Activated naive CD4-positive, alpha-beta T cell treated with anti-CD3 and anti-CD28 coated beads for 36 hours (primary cell): ENCODE measurements at regions not wholly inside any gene's neighbourhood (a gene's known extent, or its start where the extent isn't known, plus 50 kb on each side); places are given as distances from the start of the nearest gene placed in this dataset.
"Not testable (repeated sequence)": the region's sequence is repeated elsewhere in the genome, so short reads cannot be mapped to it uniquely, and the experiment has no call there.

Experiments used
- CTCF ChIA-PET: fragments of 350-600 bp; sonication (Branson Sonifier 250); formaldehyde crosslinking; loops from one replicate; lab custom pipeline; 2021; ENCODE audit warnings: antibody characterized with exemption; lab: Charles Lee
- DNase-seq: peaks from one replicate; pipeline ENCODE4 v3.0.0-alpha.2; 2020
- H3K27ac Mint-ChIP-seq: one replicate; pipeline ENCODE4 v1.8.0; 2021; ENCODE audit warnings: mild to moderate bottlenecking, mixed read lengths
- H3K27me3 Mint-ChIP-seq: one replicate; pipeline ENCODE4 v1.8.0; 2021; ENCODE audit warnings: low read depth, mixed read lengths
- H3K36me3 Mint-ChIP-seq: one replicate; pipeline ENCODE4 v1.8.0; 2021; ENCODE audit warnings: low read depth, mixed read lengths
- H3K4me1 Mint-ChIP-seq: one replicate; pipeline ENCODE4 v1.8.0; 2021; ENCODE audit warnings: low read depth, mixed read lengths
- H3K4me3 Mint-ChIP-seq: one replicate; pipeline ENCODE4 v1.8.0; 2021; ENCODE audit warnings: mild to moderate bottlenecking, moderate library complexity, mixed read lengths
- H3K9me3 Mint-ChIP-seq: one replicate; pipeline ENCODE4 v1.8.0; 2021; ENCODE audit warnings: mixed read lengths
- intact Hi-C: fragments of 100-400 bp; cut with micrococcal nuclease; formaldehyde crosslinking; loops from one replicate; pipeline ENCODE4 v1.15.1; 2023

DNA sequence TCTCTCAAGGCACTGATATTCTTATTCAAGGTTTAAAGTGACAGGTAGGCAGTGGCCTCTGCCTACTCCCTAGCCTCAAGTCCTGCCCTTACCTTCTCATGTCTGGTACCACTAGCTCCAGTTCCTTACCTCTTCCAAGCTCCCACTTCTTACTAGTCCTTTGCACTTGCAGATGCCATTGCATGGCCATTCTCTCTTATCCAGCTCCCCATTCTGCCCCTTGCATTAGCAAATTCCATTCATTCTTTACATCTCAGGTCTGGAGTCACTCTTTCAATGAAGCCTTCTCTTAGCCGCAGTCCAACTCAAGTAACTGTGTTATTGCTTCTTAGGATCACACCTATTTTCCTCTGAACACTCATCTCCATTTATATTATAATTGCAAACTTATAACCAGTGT is 807.1 kb downstream of the EDEM1 start:
- Mint-ChIP-seq H3K9me3 (no peaks in the 10 kb centered on the region), H3K27ac (no peak overlapping the region), H3K4me3 (no peak overlapping the region), H3K27me3 (no peaks in the 10 kb centered on the region), H3K36me3 (no peaks in the 10 kb centered on the region), H3K4me1 (no peaks in the 10 kb centered on the region)
- no peak for DNase-seq
- CTCF ChIA-PET, result no interaction called here
- intact Hi-C loops, result no loop called here

DNA sequence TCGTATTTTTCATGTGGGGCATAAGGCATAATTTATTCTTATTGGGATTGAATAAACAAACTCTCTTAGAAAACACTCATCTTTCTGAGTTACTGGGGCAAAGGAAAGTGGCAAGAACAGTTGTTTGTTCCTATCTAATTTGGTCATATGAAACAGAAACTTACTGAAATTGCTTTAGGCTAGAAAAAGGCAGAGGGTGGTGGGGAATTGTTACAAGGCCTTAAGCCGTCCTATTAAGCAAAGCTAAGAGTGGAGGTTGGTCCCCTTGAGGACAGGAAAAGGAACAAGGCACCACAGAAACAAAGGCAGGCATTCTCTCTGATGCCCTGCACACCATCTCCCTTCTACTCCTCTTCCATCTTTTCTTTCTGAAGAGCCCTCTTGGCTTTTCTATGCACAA is 830.9 kb downstream of the EDEM1 start:
- Mint-ChIP-seq H3K27me3 (no peaks in the 10 kb centered on the region), H3K27ac (no peak overlapping the region), H3K4me1 (no peaks in the 10 kb centered on the region), H3K9me3 (peaks cover 12% of the 10 kb centered on the region), H3K4me3 (no peak overlapping the region), H3K36me3 (no peaks in the 10 kb centered on the region)
- CTCF ChIA-PET, result no interaction called here
- intact Hi-C loops, result no loop called here
- DNase-seq, result no peak

DNA sequence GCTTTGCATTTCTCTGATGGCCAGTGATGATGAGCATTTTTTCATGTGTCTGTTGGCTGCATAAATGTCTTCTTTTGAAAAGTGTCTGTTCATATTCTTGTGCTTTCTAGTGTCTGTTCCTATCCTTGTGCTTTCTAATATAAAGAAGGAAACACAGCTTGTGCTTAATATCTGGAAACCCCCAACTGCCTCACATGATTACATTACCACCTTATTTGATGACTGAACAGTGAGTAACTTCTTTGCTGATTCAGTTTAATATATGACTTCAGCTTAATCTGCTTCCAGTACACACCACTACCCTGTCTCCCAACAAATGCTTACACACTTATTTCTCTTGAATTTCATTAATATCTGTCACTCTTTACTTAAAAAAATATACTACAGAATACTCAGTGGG is 835.1 kb downstream of the EDEM1 start:
- CTCF ChIA-PET, result no interaction called here
- no peak overlapping the region for H3K4me3 Mint-ChIP-seq
- no peak overlapping the region for H3K27ac Mint-ChIP-seq
- H3K36me3 Mint-ChIP-seq, result no peaks in the 10 kb centered on the region
- H3K4me1 Mint-ChIP-seq, result no peaks in the 10 kb centered on the region
- H3K27me3 Mint-ChIP-seq, result no peaks in the 10 kb centered on the region
- intact Hi-C loops, result no loop called here
- no peak for DNase-seq
- H3K9me3 Mint-ChIP-seq, result peaks cover 7% of the 10 kb centered on the region

DNA sequence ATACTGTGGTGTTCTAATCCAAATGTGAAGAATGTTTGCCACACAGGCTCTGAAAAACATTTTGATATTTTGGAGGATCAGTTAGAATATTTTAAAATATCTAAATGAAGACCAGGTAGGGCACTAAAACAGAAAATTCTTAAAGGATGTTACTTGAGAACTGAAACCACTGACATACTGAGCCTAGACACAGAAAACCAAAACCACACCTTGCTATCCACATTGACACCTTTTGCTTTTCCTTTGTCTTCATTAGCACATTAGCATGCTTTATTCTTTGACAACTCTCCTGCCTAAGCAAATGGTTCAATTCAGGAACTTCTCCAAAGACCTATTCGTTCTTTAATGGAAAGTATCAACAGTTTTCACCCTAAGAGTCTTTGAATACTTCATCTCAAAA is 835.9 kb upstream of the GRM7 start:
- H3K4me1 Mint-ChIP-seq, result no peaks in the 10 kb centered on the region
- no peaks in the 10 kb centered on the region for H3K36me3 Mint-ChIP-seq
- CTCF ChIA-PET, result interaction anchor here (0.6 kb wide), 1 partner anchor 1877 kb away, joined by 4 read pairs; no protein-coding TSS in a partner anchor
- no peaks in the 10 kb centered on the region for H3K27me3 Mint-ChIP-seq
- intact Hi-C loops, result no loop called here
- H3K9me3 Mint-ChIP-seq, result peaks cover 9% of the 10 kb centered on the region
- no peak overlapping the region for H3K4me3 Mint-ChIP-seq
- no peak for DNase-seq
- no peak overlapping the region for H3K27ac Mint-ChIP-seq

DNA sequence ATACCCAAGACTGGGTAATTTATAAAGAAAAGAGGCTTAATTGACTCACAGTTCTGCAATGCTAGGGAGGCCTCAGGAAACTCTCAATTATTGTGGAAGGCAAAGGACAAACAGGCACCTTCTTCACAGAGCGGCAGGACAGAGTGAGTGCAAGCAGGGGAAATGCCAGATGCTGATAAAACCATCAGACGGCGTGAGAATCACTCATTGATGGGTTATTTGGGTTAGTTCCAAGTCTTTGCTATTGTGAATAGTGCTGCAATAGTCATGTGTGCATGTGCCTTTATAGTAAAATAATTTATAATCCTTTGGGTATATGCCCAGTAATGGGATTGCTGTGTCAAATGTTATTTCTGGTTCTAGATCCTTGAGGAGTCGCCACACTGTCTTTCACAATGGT is 830.3 kb upstream of the GRM7 start:
- H3K27ac Mint-ChIP-seq, H3K27me3 Mint-ChIP-seq, H3K4me1 Mint-ChIP-seq, H3K4me3 Mint-ChIP-seq, DNase-seq, intact Hi-C loops, CTCF ChIA-PET, H3K36me3 Mint-ChIP-seq: not testable (repeated sequence)
- H3K9me3 Mint-ChIP-seq, result peaks cover 18% of the 10 kb centered on the region

DNA sequence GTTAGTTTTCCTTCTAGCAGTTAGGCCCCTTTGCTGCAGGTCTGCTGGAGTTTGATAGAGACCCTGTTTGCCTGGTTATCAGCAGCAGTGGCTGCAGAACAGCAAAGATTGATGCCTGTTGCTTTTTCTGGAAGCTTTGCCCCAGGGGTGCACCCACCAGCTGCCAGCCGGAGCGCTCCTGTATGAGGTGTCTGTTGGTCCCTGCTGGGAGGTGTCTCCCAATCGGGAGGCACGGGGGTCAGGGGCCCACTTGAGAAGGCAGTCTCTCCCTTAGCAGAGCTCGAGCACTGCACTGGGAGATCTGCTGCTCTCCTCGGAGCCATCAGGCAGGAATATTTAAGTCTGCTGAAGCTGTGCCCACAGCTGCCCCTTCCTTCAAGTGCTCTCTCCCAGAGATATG is 825.3 kb upstream of the GRM7 start:
- Mint-ChIP-seq H3K27me3 (no peaks in the 10 kb centered on the region), H3K9me3 (peaks cover 11% of the 10 kb centered on the region), H3K4me1 (no peaks in the 10 kb centered on the region), H3K36me3 (no peaks in the 10 kb centered on the region), H3K27ac (no peak overlapping the region), H3K4me3 (no peak overlapping the region)
- intact Hi-C loops, result no loop called here
- CTCF ChIA-PET, result no interaction called here
- DNase-seq, result no peak

DNA sequence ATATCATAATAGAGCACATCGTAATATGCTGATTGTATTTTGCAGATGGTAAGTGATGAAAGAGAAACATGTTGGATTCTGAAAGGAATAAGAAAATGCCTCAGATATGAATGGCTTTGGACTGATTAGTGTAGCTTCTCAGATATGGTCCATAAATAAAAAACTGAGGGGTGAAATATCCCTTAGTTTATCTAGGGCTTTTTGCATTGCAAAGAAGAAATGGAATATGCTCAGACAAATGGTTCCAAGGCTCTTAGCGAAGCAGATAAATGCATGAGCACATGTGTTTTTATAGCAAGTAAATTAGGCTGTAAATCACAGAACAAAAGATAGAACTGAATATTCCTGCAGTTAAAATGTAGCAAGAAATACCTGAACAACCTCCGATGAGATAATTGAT is 820.9 kb upstream of the GRM7 start:
- DNase-seq, result no peak
- Mint-ChIP-seq H3K27me3 (no peaks in the 10 kb centered on the region), H3K27ac (no peak overlapping the region), H3K36me3 (no peaks in the 10 kb centered on the region), H3K4me3 (no peak overlapping the region), H3K9me3 (peaks cover 8% of the 10 kb centered on the region), H3K4me1 (no peaks in the 10 kb centered on the region)
- CTCF ChIA-PET, result no interaction called here
- intact Hi-C loops, result loop anchor here (5.0 kb wide), 1 partner anchor 418 kb away; no protein-coding TSS in a partner anchor

DNA sequence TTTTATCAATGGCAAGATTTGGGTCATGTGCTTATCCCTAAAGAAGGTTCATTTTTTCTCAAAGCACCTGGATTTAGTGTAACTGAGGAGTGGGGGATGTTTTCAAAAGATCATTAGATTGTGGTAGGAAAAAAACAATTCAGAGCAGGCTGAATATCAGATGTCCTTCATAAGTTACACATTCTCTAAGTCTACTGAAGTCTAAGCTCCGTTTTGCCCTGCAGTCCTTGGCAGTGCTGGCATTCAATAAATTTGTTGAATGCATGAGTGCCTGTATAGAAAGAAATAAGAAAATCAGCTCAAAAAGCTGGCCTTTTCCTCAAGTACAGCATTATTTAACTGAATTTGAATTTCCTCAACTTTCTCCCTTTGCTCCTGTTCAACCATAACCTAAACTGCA is 819.0 kb upstream of the GRM7 start:
- H3K27ac Mint-ChIP-seq, result no peak overlapping the region
- no peaks in the 10 kb centered on the region for H3K36me3 Mint-ChIP-seq
- intact Hi-C loops, result loop anchor here (5.0 kb wide), 1 partner anchor 420 kb away; no protein-coding TSS in a partner anchor
- H3K9me3 Mint-ChIP-seq, result peaks cover 16% of the 10 kb centered on the region
- H3K4me1 Mint-ChIP-seq, result no peaks in the 10 kb centered on the region
- H3K4me3 Mint-ChIP-seq, result no peak overlapping the region
- no peaks in the 10 kb centered on the region for H3K27me3 Mint-ChIP-seq
- DNase-seq, result no peak
- CTCF ChIA-PET, result no interaction called here

DNA sequence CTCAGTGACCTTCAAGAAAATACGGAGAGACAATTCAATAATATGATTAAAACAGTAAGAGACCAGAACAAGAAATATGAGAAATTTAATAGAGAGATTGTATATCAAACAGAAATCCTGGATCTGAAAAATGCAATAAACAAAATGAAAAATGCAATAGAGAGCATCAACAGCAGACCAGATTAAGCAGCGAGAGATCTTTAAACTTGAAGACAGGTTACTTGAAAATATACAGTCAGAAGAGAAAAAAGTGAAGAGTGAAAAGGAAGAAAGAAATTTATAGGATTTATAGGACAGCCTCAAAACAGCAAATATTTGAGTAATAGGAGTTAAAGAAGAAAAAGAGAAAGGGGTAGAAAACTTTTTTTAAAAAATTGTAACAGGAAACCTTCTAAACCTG is 813.9 kb upstream of the GRM7 start:
- Mint-ChIP-seq H3K27ac (no peak overlapping the region), H3K27me3 (no peaks in the 10 kb centered on the region), H3K4me1 (no peaks in the 10 kb centered on the region), H3K4me3 (no peak overlapping the region), H3K36me3 (peaks cover 2% of the 10 kb centered on the region), H3K9me3 (peaks cover 30% of the 10 kb centered on the region)
- intact Hi-C loops, result no loop called here
- DNase-seq, result no peak
- CTCF ChIA-PET, result no interaction called here

DNA sequence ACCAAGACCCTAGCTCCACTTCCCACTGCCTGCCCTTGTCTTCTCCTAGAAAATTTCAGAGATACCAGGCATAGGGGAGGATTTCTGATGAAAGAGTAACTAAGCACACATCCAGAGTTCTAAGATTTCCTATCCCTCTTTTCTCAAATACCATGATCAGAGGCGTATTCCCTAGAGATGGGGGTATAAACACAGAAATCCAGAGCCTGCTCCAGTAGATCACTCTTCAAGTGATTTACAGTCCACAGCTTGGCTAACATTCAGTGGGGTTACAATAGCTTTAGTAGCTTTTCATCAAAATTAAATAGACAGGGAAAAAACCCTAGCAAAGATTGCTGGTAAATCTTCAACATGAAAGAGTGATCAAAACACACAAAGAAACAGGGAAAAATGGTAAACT is 800.7 kb upstream of the GRM7 start:
- Mint-ChIP-seq H3K4me1 (no peaks in the 10 kb centered on the region), H3K27me3 (no peaks in the 10 kb centered on the region), H3K9me3 (peaks cover 3% of the 10 kb centered on the region), H3K36me3 (no peaks in the 10 kb centered on the region), H3K27ac (no peak overlapping the region), H3K4me3 (no peak overlapping the region)
- no peak for DNase-seq
- intact Hi-C loops, result no loop called here
- CTCF ChIA-PET, result interaction anchor here (0.6 kb wide), 1 partner anchor 622 kb away, joined by 3 read pairs; no protein-coding TSS in a partner anchor

DNA sequence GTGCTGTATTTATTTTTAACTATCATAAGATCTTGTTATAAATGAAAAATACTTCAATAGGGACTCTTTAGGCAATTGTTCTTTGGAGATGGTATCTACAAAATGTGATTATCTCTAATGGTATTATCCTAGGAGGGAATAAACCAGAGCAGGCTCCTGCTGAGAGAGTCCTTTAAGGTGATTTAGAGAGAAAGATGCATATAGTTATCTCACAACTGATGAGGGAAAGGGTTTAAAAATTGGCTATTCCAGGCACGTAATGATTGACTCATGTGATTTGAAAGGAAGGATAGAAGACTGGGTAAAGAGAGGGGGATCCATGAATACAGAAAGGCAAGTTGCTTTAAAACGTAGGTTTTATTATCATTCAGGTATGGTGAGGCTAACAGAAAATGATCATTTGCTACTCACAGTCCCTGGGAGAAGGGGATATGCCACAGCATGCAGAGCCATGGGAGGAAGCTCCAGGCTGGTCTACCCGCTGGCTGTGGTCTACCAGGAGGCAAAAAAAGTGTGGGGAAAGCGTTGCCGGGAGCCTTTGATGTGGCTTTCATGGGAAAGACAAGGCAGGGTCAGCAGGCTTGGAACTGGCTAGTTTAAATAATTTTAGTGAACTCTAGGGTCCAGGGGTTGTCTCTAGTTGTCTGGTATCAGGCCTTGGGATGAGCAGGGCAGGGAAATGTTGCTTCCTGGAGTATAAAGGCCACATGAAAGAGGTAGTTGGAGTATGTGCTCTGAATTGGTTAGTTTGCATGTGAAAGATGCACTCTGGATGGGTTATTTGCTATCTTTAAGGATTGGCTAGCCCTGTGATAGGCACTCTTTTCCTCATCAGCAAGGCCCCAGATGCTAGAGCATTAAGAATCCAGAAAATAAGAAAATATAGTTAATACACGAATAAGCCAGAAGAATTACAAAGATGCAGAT is 798.4 kb upstream of the GRM7 start:
- peaks cover 3% of the 10 kb centered on the region for H3K9me3 Mint-ChIP-seq
- no peak overlapping the region for H3K27ac Mint-ChIP-seq
- H3K4me1 Mint-ChIP-seq, result no peaks in the 10 kb centered on the region
- DNase-seq, result no peak
- H3K4me3 Mint-ChIP-seq, result no peak overlapping the region
- no peaks in the 10 kb centered on the region for H3K27me3 Mint-ChIP-seq
- intact Hi-C loops, result no loop called here
- CTCF ChIA-PET, result no interaction called here
- no peaks in the 10 kb centered on the region for H3K36me3 Mint-ChIP-seq

DNA sequence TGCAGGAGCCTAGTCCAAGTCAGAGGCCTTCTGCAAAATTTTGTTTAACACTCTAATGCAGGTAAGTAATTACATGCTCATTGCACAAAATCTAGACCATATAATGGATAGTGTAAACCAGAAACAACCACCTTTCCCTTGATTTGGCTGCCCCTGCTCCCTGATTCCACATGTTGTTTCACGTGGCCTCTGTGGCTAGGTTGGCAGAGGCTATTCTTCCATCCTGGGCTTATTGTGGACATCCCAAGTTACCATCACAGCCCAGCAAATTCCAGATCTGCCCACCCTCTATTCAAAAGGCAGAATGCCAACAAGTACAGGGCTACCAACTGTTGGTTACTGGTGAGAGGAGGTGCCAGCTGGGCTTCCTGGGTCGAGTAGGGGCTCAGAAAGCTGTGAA is 794.5 kb upstream of the GRM7 start:
- no peaks in the 10 kb centered on the region for H3K27me3 Mint-ChIP-seq
- CTCF ChIA-PET, result no interaction called here
- no peaks in the 10 kb centered on the region for H3K36me3 Mint-ChIP-seq
- no peak for DNase-seq
- H3K4me1 Mint-ChIP-seq, result no peaks in the 10 kb centered on the region
- no peak overlapping the region for H3K27ac Mint-ChIP-seq
- peaks cover 2% of the 10 kb centered on the region for H3K9me3 Mint-ChIP-seq
- no peak overlapping the region for H3K4me3 Mint-ChIP-seq
- intact Hi-C loops, result no loop called here

DNA sequence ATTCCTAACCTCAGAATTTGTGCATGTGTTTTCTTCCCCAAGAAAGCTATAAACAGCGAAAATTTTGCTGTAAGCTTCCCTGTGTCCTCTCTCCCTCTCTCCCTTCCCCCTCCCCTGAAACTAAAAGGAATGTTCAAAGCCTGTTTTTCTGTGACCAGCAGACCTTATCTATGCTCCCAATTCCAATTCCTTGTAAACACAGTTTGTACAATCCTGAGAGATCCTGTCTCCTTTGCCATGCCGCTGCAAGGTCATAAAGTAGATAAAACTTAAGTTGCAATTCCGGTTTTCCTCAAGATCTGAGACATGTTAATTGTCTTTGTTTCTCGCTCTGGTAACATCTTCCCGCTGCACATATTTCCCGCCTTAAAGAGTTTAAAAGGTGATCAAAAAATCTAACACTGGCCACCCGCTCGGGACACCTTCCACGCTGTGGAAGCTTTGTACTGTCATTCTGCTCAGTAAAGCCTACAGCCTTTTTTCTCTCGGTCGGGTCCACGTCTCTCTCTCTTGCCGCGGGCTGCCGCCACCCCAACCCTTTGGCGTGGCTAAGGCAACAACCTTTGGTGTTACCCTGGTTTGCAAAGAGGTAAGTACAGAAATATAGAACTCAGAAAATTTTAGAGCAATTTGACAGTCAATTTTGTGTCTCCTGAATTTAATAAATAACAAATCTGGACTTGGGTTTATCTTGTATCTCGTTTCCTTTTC is 793.9 kb upstream of the GRM7 start:
- DNase-seq, H3K4me3 Mint-ChIP-seq, H3K27me3 Mint-ChIP-seq, H3K4me1 Mint-ChIP-seq, intact Hi-C loops, H3K9me3 Mint-ChIP-seq, H3K27ac Mint-ChIP-seq, H3K36me3 Mint-ChIP-seq, CTCF ChIA-PET: not testable (repeated sequence)
